Chondrocyte (in vitro differentiated cells): ENCODE measurements at regions not wholly inside any gene's neighbourhood (a gene's known extent, or its start where the extent isn't known, plus 50 kb on each side); places are given as distances from the start of the nearest gene placed in this dataset.

Source experiments
- DNase-seq: peaks from one replicate; pipeline ENCODE4 v3.0.0; 2021; ENCODE audit warnings: mixed read lengths, low spot score
- H3K27ac Mint-ChIP-seq: one replicate; pipeline ENCODE4 v1.8.0; 2021; ENCODE audit warnings: mild to moderate bottlenecking, moderate library complexity, mixed read lengths; ENCODE audit not compliant: unreplicated experiment
- H3K27me3 Mint-ChIP-seq: 2 replicates; pipeline ENCODE4 v1.8.0; 2021; ENCODE audit warnings: low read depth, mixed read lengths
- H3K36me3 Mint-ChIP-seq: 2 replicates; pipeline ENCODE4 v1.8.0; 2021; ENCODE audit warnings: low read depth, mixed read lengths
- H3K4me1 Mint-ChIP-seq: 2 replicates; pipeline ENCODE4 v1.8.0; 2021; ENCODE audit warnings: low read depth, mild to moderate bottlenecking, mixed read lengths
- H3K4me3 Mint-ChIP-seq: one replicate; pipeline ENCODE4 v1.8.0; 2021; ENCODE audit warnings: mild to moderate bottlenecking, moderate library complexity, mixed read lengths; ENCODE audit not compliant: unreplicated experiment
- H3K9me3 Mint-ChIP-seq: 2 replicates; pipeline ENCODE4 v1.8.0; 2021; ENCODE audit warnings: low read depth, mixed read lengths
- CTCF ChIP-seq: fragments of 200-600 bp; sonication (generic); IDR thresholded peaks from 2 replicates; pipeline ENCODE4 v1.5.0; 2021; ENCODE audit warnings: antibody characterized with exemption, mild to moderate bottlenecking, moderate library complexity

- no peak overlapping the region for H3K4me3 Mint-ChIP-seq
- peaks cover 13% of the 10 kb centered on the region for H3K4me1 Mint-ChIP-seq
- no peaks in the 10 kb centered on the region for H3K27me3 Mint-ChIP-seq
- peaks cover 7% of the 10 kb centered on the region for H3K9me3 Mint-ChIP-seq
- H3K27ac Mint-ChIP-seq = no peak overlapping the region
- DNase-seq = no peak
- no peaks in the 10 kb centered on the region for H3K36me3 Mint-ChIP-seq
- no peak for TF ChIP-seq CTCF
Measured at GRCh38 chr5:107196500-107197059, 474.2 kb downstream of the EFNA5 start.

GRCh38 chr5:107195890-107196395, 474.8 kb downstream of the EFNA5 start:
- peaks cover 7% of the 10 kb centered on the region for H3K9me3 Mint-ChIP-seq
- DNase-seq = no peak
- no peaks in the 10 kb centered on the region for H3K27me3 Mint-ChIP-seq
- no peak for TF ChIP-seq CTCF
- peaks cover 13% of the 10 kb centered on the region for H3K4me1 Mint-ChIP-seq
- no peaks in the 10 kb centered on the region for H3K36me3 Mint-ChIP-seq
- H3K4me3 Mint-ChIP-seq = no peak overlapping the region
- H3K27ac Mint-ChIP-seq = no peak overlapping the region

GRCh38 chr5:107184871-107185270, 485.9 kb downstream of the EFNA5 start:
- no peaks in the 10 kb centered on the region for H3K27me3 Mint-ChIP-seq
- H3K9me3 Mint-ChIP-seq = peaks cover 22% of the 10 kb centered on the region
- no peak overlapping the region for H3K4me3 Mint-ChIP-seq
- H3K36me3 Mint-ChIP-seq = peaks cover 6% of the 10 kb centered on the region
- no peak for TF ChIP-seq CTCF
- no peak overlapping the region for H3K27ac Mint-ChIP-seq
- DNase-seq = no peak
- peaks cover 4% of the 10 kb centered on the region for H3K4me1 Mint-ChIP-seq

GRCh38 chr5:107184066-107184465, 486.7 kb downstream of the EFNA5 start:
- TF ChIP-seq CTCF = no peak
- Mint-ChIP-seq H3K9me3 (peaks cover 21% of the 10 kb centered on the region), H3K4me1 (no peaks in the 10 kb centered on the region), H3K27me3 (no peaks in the 10 kb centered on the region), H3K4me3 (no peak overlapping the region), H3K27ac (no peak overlapping the region), H3K36me3 (peaks cover 5% of the 10 kb centered on the region)
- DNase-seq = no peak

GRCh38 chr5:107170620-107171019, 500.1 kb downstream of the EFNA5 start:
- H3K36me3 Mint-ChIP-seq = peaks cover 5% of the 10 kb centered on the region
- H3K4me1 Mint-ChIP-seq = no peaks in the 10 kb centered on the region
- no peak overlapping the region for H3K27ac Mint-ChIP-seq
- H3K27me3 Mint-ChIP-seq = no peaks in the 10 kb centered on the region
- TF ChIP-seq CTCF = no peak
- H3K4me3 Mint-ChIP-seq = no peak overlapping the region
- no peak for DNase-seq
- H3K9me3 Mint-ChIP-seq = peaks cover 11% of the 10 kb centered on the region
